CD4-positive, alpha-beta T cell treated with Interleukin-6 at 100 ng/mL for 8 hours (primary cell): ENCODE measurements at regions not wholly inside any gene's neighbourhood (a gene's known extent, or its start where the extent isn't known, plus 50 kb on each side); places are given as distances from the start of the nearest gene placed in this dataset.
A peak's percentile ranks its signal among the peaks of the same experiment; 100 is the strongest.

Source experiments
- DNase-seq: peaks from one replicate; pipeline ENCODE4 v3.0.0-alpha.2; 2020; ENCODE audit warnings: mixed read lengths, low spot score

- DNase-seq: no peak
Measured at GRCh38 chr13:50071379-50071778, 56.1 kb downstream of the KCNRG start.

DNA sequence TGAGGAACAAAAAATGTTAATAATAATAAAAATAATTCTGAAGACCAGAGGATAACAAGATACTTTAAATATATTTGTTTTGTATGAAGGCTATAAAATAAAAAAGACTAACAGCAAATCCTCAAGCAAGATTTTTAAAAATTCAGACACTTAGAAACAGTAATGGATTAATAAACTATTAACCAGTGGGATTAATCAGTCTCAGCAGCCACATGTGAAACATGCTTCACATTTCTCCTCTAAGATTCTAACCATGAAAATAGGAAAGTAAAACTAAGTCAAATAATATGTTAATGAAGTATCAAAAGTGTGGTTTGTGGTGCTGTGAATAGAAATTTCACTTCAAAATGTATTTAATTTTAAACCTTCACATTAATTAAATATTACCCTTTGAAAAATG is 57.4 kb downstream of the KCNRG start:
- DNase-seq: no peak

- DNase-seq: no peak
Measured at GRCh38 chr13:50073340-50073739, 58.1 kb downstream of the KCNRG start.

DNA sequence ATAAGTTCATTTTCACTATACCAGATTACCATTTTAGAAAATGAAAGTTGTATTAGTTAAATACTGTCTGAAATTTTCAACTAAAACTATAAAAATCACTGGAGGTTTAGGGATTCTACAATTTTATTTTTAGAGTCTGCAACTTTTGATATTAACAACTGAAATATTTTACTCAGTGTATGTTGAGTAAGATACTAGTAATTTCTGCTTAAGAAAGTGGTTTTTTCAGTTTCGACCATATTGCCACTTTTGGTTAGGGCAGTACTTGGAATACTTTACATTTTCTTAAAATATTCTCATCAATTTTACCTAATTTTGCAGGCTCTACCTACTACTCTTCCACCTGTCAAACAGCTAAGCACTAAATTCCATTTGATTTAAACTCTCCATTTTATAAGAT is 59.6 kb downstream of the KCNRG start:
- no peak for DNase-seq

GRCh38 chr13:50075619-50076097 is 60.4 kb downstream of the KCNRG start:
- DNase-seq: no peak

- DNase-seq: no peak
Measured at GRCh38 chr13:50077431-50077830, 62.2 kb downstream of the KCNRG start.

- DNase-seq: no peak
Measured at GRCh38 chr13:50078231-50078894, 63.1 kb downstream of the KCNRG start.

DNA sequence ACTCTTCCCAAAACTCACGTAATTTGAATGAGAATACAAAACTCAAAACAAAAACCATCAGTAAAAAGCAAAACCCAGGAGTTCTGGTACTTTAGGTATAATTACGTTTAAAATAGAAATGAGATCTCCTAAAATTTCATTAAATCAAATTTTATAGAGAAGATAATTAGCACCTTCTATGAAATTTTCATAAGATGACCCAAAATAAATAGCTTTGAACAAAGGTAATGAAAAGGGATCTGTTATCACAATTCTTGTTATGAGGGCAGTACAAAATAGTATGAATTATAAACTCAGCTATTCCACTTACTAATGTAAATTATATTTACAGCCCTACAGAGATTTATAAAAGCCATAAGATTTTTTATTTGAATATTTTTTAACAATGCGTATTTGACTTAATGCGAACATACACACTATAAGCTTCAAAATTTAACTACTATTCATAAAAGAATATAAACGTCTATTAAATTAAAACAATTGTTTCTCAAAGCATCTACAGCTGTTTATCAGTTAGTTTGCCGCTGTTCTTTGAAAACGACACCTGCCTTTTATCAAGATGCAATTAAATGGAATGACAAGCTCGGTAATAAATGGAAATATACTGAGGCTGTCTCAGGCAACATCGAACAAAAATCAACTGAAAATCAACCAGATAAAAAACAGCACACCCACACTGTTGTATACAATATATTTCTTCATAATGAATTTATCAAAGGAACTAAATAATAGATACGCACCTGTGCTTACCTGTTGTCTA is 63.8 kb downstream of the KCNRG start:
- no peak for DNase-seq

DNA sequence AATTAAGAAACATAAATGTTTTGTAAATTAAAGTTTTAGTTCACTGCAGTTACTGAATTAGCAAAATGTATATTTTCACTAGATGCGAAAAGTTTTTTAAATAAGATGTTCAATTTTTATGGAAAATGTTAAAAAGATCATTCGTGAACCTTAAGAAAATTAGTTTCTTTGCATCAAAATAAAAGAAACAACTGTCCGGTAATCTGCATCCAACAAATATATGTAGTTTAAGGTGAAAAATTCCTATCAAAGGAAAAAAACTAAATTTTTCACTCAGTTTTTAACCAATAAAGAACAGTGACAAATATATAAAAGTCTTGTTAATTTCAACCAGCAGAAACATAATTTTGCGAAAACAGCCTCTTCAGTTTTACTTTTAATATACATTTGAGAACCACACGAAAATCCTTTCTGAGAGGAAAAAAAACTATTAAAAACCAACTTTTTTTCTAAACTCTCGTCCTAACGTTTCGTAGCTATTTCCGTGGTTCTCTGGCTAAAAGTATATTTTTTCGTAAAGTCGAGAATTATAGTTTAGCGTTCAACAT is 64.5 kb downstream of the KCNRG start:
- DNase-seq: no peak

DNA sequence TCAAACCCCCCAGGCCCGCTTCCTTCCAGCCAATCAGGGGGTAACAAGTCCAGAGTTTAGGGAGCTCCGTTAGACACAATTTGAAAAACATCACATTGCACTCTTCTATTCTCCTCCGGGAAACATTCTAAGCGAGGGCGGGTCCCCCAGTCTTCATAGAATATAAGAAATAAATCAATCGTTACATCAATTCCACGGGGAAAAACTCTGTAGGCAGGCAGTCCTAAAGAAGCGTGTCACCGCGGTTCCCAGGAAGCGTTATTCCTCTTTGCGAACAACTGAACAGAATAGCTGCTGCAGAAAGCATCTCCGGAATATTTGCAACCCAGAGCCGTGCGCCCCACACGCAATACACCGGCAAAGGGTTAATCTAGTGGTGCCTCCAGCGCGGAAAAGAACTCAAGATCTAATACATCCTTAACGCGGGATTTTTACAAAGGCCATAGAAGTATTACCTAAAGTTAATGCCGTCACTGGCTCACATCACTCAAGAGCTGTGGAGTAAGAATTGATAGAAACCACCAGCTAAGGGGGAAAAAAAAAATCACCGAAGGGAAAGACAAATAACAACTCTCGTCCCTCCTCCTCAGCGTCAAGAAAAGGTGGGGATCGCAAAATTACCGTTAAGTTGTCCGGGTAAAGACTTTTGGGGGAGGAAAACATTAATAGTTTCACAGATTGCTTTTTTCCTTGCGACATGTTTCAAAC is 65.1 kb downstream of the KCNRG start:
- peak; percentile 22 for DNase-seq

- peak; percentile 21 for DNase-seq
Measured at GRCh38 chr13:50080911-50081678, 65.9 kb downstream of the KCNRG start.

DNA sequence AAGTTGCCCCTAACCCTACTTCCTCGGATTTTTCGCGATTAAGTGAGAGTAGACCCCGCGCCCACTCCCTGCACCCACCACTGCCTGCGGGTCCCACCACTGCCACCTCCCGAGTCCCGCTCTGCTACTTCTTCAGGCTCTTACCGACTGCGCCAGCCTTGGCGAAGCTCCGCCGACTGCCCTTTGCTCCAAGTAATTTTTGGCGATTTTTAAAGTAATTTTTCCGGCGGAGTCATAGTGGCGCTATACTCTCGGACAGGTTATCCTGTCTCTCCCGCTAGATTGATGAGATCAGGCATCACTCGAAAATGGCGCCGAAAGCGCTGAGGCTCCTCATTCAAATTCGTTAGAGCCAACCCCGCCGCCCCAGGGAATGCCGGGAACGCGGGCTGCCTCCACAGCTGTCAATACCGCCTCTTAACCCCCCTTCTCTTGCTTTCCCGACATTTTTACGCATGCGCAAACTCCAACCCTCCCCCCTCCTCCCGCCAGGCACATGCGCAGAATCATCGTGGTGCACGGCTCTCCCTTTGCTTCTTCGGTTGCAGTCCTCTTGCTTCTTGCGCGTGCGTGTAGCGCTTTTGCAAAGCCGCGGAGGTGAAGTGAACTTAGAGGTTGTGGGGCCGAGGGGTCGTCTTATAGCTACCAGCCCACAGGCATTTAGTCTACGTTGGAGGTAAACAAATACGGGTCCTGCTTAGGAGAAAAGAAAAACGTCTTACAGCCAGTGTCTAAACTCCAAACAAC is 66.6 kb downstream of the KCNRG start:
- DNase-seq: peak; percentile 98

DNA sequence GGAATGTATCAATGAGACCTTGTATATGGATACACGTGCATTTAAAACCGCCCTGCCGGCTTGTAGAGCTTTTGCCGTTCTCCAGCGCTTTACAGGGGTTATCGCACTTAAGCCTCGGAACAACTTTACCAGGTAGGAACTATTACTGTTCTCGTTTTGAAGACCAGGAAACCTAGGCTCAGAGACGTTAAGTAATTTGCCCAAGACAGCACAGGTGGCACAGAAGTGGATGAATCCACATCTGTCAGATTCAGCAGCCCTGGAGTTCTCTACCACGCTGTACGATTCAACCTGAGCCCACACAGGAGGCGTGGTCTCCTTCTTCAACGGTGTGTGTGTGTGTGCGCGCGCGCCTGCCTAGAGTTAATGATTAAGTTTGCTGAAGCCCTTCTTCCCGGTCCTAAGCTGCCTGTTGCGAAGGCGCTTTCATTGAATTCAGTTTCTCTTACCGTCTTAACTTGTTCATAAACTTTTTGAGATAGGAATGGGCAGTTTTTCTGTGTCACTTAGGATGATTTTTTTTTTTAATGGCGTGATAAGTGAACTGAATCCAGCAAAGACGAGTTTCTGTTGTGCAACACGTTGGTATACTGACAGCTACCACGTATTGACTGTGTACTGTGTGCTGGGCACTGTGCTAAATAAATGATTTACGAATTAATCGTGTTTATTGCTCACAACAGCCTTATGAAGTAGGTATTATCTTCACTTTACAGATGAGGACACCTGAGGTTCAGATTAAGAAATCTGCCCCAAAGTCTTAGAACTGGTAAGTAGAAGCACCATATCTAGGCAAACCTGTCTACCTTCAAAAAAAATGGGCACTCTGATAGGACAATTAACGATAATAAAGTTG is 67.4 kb downstream of the KCNRG start:
- DNase-seq: peak; percentile 71

DNA sequence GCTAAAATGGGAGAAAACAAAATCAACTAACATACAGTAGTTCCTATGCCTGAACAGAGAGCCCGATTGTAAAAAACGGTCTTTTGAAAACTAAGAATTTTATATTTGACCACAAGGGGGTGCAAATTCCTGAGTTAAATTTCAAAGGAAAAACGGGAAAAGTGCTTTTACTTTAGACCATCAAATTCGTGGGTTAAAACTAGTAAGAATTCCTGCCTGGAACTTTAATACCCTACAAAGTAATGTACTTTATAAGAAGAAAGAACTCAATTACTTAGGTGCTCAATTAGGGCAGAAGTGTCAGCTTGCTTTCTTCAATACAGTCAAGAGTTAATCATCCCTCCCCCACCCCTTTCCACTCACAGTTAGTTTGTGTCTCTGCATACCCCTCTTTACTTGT is 69.8 kb downstream of the KCNRG start:
- DNase-seq: peak; percentile 14

- DNase-seq: no peak
Measured at GRCh38 chr13:50089633-50090032, 74.4 kb downstream of the KCNRG start.

GRCh38 chr13:50090211-50090610 is 75.0 kb downstream of the KCNRG start:
- no peak for DNase-seq

DNA sequence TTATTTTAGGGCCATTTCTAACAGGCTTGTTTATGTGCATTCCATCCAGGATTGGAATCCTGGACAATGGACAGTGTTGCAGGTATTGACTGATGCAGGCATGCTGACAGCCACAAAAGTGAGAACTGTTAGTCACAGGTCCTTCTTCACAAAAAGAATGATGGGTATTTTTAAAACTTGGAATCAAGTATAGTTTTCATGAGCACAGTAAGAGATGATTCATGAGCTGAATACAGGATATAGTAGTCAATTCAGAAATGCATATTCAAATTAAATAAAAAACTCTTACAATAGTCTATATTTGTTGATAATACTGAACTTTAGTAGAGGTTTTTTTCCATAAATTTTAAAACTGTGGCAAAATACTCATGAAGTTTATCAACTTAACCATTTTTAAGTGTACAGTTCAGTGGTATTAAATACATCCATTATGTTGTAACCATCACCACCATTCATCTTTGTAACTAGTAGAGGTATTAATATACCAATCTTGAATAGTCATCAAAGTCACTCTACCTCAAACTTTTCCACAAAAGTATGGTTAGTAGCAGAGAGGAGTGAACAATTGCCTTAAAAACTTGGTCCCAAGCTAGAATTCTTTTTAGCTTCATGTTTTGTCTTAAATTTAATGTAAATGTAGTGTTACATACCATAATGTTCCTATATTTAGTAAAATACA is 79.5 kb downstream of the KCNRG start:
- DNase-seq: no peak

- no peak for DNase-seq
Measured at GRCh38 chr13:50098693-50099092, 83.4 kb downstream of the KCNRG start.

- no peak for DNase-seq
Measured at GRCh38 chr13:50099473-50099872, 84.2 kb downstream of the KCNRG start.

- DNase-seq: no peak
Measured at GRCh38 chr13:50101590-50101989, 86.3 kb downstream of the KCNRG start.
